HFFc6 (cell line): ENCODE measurements at regions not wholly inside any gene's neighbourhood (a gene's known extent, or its start where the extent isn't known, plus 50 kb on each side); places are given as distances from the start of the nearest gene placed in this dataset.

Source experiments
- DNase-seq: peaks from one replicate; pipeline ENCODE4 v3.0.0-alpha.2; 2018
- H3K27ac Mint-ChIP-seq: 2 replicates; pipeline ENCODE4 v1.8.0; 2020; ENCODE audit warnings: mild to moderate bottlenecking, mixed read lengths
- H3K27me3 Mint-ChIP-seq: 2 replicates; pipeline ENCODE4 v1.8.0; 2021; ENCODE audit warnings: mild to moderate bottlenecking, moderate library complexity, mixed read lengths; ENCODE audit not compliant: insufficient read depth
- H3K36me3 Mint-ChIP-seq: 2 replicates; pipeline ENCODE4 v1.8.0; 2021; ENCODE audit warnings: low read depth, mixed read lengths
- H3K4me1 Mint-ChIP-seq: 2 replicates; pipeline ENCODE4 v1.8.0; 2020; ENCODE audit warnings: low read depth, mixed read lengths
- H3K4me3 Mint-ChIP-seq: 2 replicates; pipeline ENCODE4 v1.8.0; 2020; ENCODE audit warnings: mild to moderate bottlenecking, moderate library complexity, mixed read lengths
- H3K9me3 Mint-ChIP-seq: 2 replicates; pipeline ENCODE4 v1.8.0; 2020; ENCODE audit warnings: mild to moderate bottlenecking, mixed read lengths
- TF ChIP-seq, protein P1 (sequence below): fragments of 200-600 bp; sonication (generic); IDR thresholded peaks from 2 replicates; pipeline ENCODE4 v1.5.0; 2021; ENCODE audit warnings: antibody characterized with exemption, mild to moderate bottlenecking

DNA sequence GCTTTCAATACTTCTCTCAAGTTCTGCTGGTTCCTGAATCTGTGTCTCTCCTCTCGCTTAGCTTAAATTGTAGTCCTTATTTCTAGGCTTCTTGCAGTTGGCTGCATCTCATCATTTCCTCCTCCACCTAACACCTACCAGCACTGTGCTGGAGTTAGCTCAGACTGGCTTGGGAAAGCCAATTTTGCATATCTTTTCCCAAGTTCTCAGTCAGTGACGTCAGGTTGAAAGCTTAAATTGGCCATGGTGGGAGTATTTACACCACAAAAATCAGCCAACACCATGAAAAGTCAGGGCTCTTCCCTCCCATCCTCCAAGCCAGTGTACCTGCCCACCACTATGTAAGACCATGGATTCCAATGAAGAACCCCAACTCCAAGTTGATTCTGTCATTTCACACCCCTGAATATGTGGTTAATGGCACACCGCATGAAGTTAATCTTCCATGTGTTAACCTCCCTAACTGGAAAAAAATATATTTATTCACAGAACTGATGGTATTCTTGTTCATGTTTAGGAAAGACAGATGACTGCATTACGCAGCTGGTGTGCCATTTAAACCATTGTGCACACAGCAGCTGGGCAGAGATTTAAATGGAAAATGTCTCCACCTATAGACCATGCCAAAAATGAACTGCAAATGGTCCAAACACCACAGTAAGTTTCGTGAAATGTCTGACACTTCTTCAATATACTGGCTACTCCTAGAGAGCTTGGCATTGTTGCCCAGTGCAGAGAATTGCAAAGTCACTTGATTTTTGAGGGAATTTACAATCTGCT, 274.1 kb upstream of the MAP3K7 start:
- Mint-ChIP-seq H3K4me3 (no peak overlapping the region), H3K27ac (no peak overlapping the region), H3K9me3 (peaks cover 12% of the 10 kb centered on the region), H3K4me1 (no peaks in the 10 kb centered on the region; the same call in 1 of the 2 replicates), H3K36me3 (no peaks in the 10 kb centered on the region), H3K27me3 (peaks cover 3% of the 10 kb centered on the region)
- DNase-seq: no peak
- TF ChIP-seq, protein P1, sequence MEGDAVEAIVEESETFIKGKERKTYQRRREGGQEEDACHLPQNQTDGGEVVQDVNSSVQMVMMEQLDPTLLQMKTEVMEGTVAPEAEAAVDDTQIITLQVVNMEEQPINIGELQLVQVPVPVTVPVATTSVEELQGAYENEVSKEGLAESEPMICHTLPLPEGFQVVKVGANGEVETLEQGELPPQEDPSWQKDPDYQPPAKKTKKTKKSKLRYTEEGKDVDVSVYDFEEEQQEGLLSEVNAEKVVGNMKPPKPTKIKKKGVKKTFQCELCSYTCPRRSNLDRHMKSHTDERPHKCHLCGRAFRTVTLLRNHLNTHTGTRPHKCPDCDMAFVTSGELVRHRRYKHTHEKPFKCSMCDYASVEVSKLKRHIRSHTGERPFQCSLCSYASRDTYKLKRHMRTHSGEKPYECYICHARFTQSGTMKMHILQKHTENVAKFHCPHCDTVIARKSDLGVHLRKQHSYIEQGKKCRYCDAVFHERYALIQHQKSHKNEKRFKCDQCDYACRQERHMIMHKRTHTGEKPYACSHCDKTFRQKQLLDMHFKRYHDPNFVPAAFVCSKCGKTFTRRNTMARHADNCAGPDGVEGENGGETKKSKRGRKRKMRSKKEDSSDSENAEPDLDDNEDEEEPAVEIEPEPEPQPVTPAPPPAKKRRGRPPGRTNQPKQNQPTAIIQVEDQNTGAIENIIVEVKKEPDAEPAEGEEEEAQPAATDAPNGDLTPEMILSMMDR: peak; percentile 21; the same call in 1 of the 2 replicates

DNA sequence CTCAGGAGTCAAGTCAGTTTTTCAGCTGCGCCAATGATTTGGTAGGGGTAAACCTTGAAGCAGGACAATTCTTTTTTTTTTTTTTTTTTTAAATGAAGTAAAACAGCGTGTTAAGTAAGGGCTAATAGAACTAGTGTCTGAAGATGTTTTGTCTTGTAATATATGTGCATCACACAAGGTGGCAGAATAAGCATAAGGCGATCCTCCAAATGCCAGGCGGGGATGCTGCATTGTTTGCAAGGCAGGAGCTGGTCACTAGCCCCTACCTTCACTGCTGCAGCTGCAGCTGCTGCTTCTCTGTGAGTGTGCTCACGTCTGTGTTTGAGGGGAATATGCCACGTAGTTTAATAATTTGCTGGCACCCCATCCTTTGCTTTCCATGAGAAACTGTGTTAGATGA, 272.7 kb upstream of the MAP3K7 start:
- no peak overlapping the region for H3K4me3 Mint-ChIP-seq
- no peaks in the 10 kb centered on the region; the same call in 1 of the 2 replicates for H3K4me1 Mint-ChIP-seq
- H3K27me3 Mint-ChIP-seq: peaks cover 3% of the 10 kb centered on the region
- H3K27ac Mint-ChIP-seq: no peak overlapping the region
- DNase-seq: no peak
- peaks cover 15% of the 10 kb centered on the region for H3K9me3 Mint-ChIP-seq
- H3K36me3 Mint-ChIP-seq: no peaks in the 10 kb centered on the region
- TF ChIP-seq, protein P1: no peak

DNA sequence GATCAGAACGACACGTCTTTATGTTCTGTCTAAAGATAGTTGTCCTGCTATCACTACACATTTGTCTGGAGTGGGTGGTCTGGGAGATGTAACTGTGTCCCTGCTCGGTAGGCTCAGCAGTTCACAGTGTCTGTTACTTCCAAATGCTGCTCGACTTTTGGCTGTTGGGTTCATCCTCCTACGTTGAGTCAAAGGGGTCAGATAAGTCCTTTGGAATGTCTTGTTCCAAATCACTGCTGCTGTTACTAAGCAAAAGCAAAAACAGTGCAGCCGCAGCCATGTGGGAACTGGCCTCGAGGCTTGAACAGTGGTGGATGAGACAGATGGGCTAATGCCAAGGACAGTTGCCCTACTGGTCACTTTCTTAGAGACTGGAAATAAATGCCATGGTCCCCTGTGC, 272.2 kb upstream of the MAP3K7 start:
- Mint-ChIP-seq H3K4me3 (no peak overlapping the region), H3K9me3 (peaks cover 15% of the 10 kb centered on the region), H3K27me3 (peaks cover 3% of the 10 kb centered on the region), H3K4me1 (no peaks in the 10 kb centered on the region; the same call in 1 of the 2 replicates), H3K36me3 (no peaks in the 10 kb centered on the region), H3K27ac (no peak overlapping the region; the same call in 1 of the 2 replicates)
- TF ChIP-seq, protein P1: no peak
- DNase-seq: peak; percentile 39

DNA sequence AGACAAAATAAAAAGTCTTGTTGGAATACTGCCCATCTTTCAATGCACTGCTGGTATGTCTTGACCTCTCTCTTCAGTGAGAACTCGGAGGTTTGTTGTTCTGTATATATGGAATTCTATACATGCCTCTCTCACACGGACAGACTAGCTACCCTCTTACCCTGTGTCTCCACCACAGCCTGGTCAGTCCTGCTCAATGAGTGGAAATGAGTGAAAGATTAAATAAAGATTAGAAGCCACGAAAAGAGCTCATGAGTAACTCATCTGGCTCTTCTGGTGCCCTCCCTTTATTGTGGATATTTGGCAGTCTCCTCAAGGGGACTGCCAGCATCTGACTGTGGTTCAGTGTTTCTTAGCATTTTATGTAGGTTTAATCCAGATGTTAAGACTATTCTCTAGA, 262.8 kb upstream of the MAP3K7 start:
- Mint-ChIP-seq H3K9me3 (no peaks in the 10 kb centered on the region), H3K4me3 (no peak overlapping the region), H3K27ac (no peak overlapping the region), H3K27me3 (peaks cover 1% of the 10 kb centered on the region; the same call in 1 of the 2 replicates), H3K36me3 (no peaks in the 10 kb centered on the region), H3K4me1 (no peaks in the 10 kb centered on the region)
- TF ChIP-seq, protein P1: no peak
- no peak for DNase-seq

DNA sequence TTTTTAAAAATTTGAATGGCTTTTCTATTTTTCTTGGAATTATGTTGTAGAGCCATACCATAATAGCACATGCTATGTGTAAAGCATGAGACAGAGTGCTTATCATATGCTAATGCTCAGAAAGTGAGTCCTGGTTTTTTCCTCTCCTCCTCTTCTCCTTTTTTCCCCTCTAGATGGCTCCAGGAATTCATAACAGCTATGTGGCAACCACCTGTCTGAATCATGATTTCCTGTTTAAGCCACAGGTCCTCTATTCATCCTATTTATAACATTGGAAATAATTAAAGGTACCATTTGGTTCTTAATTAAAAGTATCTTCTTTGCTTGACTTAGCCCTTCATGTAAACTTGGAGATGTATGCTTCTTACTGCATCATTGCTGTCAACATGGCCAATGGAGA, 260.0 kb upstream of the MAP3K7 start:
- Mint-ChIP-seq H3K36me3 (no peaks in the 10 kb centered on the region), H3K27me3 (peaks cover 1% of the 10 kb centered on the region; the same call in 1 of the 2 replicates), H3K27ac (no peak overlapping the region), H3K4me3 (no peak overlapping the region), H3K4me1 (no peaks in the 10 kb centered on the region), H3K9me3 (peaks cover 5% of the 10 kb centered on the region; the same call in 1 of the 2 replicates)
- no peak for DNase-seq
- TF ChIP-seq, protein P1: no peak
